ENCODE measurements at regions not wholly inside any gene's neighbourhood (a gene's known extent, or its start where the extent isn't known, plus 50 kb on each side); places are given as distances from the start of the nearest gene placed in this dataset.

GRCh38 chrX:39728025-39728424 is 369.7 kb downstream of the BCOR start:
- no peak overlapping the region for H3K4me3 Mint-ChIP-seq
- peaks cover 49% of the 10 kb centered on the region for H3K4me1 Mint-ChIP-seq
- peaks cover 52% of the 10 kb centered on the region for H3K27me3 Mint-ChIP-seq (ENCODE audit: low read depth, poor library complexity)
- no peak for DNase-seq
- H3K27ac Mint-ChIP-seq = no peak overlapping the region
- no peaks in the 10 kb centered on the region for H3K36me3 Mint-ChIP-seq (ENCODE audit: low read depth)
- H3K9me3 Mint-ChIP-seq = peaks cover 25% of the 10 kb centered on the region
- TF ChIP-seq CTCF (IDR thresholded peaks at IDR 0.05) = no peak

- H3K36me3 Mint-ChIP-seq (ENCODE audit: low read depth) = no peaks in the 10 kb centered on the region
- H3K27me3 Mint-ChIP-seq (ENCODE audit: low read depth, poor library complexity) = peaks cover 54% of the 10 kb centered on the region
Measured at GRCh38 chrX:39728852-39729598, 368.7 kb downstream of the BCOR start.

GRCh38 chrX:39729981-39730661 is 367.6 kb downstream of the BCOR start:
- H3K4me1 Mint-ChIP-seq = peaks cover 44% of the 10 kb centered on the region
- no peak overlapping the region for H3K4me3 Mint-ChIP-seq
- H3K27ac Mint-ChIP-seq = no peak overlapping the region
- H3K9me3 Mint-ChIP-seq = peaks cover 26% of the 10 kb centered on the region
- H3K27me3 Mint-ChIP-seq (ENCODE audit: low read depth, poor library complexity) = peaks cover 55% of the 10 kb centered on the region
- peak; percentile 29 for DNase-seq
- H3K36me3 Mint-ChIP-seq (ENCODE audit: low read depth) = no peaks in the 10 kb centered on the region
- TF ChIP-seq CTCF (IDR thresholded peaks at IDR 0.05) = no peak

More at GRCh38 chrX:39728852-39729598, 368.7 kb downstream of the BCOR start:
- no peak for DNase-seq
- no peak for TF ChIP-seq CTCF (IDR thresholded peaks at IDR 0.05)
- Mint-ChIP-seq H3K4me1 (peaks cover 44% of the 10 kb centered on the region), H3K9me3 (peaks cover 26% of the 10 kb centered on the region), H3K4me3 (no peak overlapping the region), H3K27ac (no peak overlapping the region)

GRCh38 chrX:39730662-39731329 is 367.0 kb downstream of the BCOR start:
- peak overlapping the region; percentile 7 for H3K4me3 Mint-ChIP-seq
- peak; percentile 44 for TF ChIP-seq CTCF (IDR thresholded peaks at IDR 0.05)
- peaks cover 44% of the 10 kb centered on the region for H3K4me1 Mint-ChIP-seq
- peaks cover 56% of the 10 kb centered on the region for H3K27me3 Mint-ChIP-seq (ENCODE audit: low read depth, poor library complexity)
- H3K9me3 Mint-ChIP-seq = peaks cover 26% of the 10 kb centered on the region
- peak overlapping the region; percentile 10 for H3K27ac Mint-ChIP-seq
- peak; percentile 62 for DNase-seq
- H3K36me3 Mint-ChIP-seq (ENCODE audit: low read depth) = no peaks in the 10 kb centered on the region

- Mint-ChIP-seq H3K27ac (peak overlapping the region; percentile 10), H3K4me1 (peaks cover 40% of the 10 kb centered on the region), H3K36me3 (ENCODE audit: low read depth) (no peaks in the 10 kb centered on the region), H3K27me3 (ENCODE audit: low read depth, poor library complexity) (peaks cover 57% of the 10 kb centered on the region), H3K4me3 (peak overlapping the region; percentile 7), H3K9me3 (peaks cover 26% of the 10 kb centered on the region)
- no peak for DNase-seq
- no peak for TF ChIP-seq CTCF (IDR thresholded peaks at IDR 0.05)
Measured at GRCh38 chrX:39731330-39731667, 366.5 kb downstream of the BCOR start.

All from nephron progenitor cell (in vitro differentiated cells).